ENCODE measurements at regions not wholly inside any gene's neighbourhood (a gene's known extent, or its start where the extent isn't known, plus 50 kb on each side); places are given as distances from the start of the nearest gene placed in this dataset.

DNA sequence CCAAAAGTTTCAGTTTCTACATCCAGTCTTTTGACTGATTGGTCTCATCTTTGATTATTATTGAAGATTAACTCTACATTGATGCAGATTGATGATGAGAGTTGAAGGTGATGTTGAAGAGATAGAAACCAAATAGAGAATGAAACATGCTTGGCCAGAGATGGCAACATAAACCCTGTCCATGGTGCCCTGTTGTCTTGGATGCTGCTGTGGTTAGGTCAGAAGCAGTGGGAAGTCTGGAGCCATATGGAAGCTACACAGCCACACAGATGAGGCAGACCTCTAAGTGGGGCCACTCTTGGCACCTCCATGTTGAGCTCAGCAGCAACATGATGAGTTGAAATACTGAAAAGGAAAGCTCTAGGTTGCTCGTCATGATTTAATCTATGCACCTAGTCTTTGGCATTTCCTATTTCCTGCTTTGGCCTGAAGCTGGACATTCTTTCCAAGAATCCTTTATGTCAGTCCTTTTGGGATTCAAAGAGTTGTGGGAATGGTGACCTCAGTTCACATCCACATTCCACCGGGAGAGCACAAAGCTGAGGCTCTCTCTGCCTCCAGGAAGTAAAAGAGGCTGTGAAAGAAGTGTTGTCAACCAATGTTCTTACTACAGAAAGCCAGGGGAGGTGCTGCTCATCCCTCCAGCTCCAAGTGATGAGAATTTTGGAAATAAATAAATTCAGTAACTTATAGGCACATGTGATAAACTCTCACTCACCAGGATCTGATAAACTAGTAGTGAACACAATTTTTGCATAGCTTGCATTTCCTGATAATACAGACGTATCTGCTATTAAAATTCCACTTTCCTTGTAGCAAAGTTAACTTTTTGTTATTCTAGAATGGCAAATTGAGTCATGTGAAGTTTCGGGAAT lies 127.7 kb upstream of the MAF start:
- Mint-ChIP-seq H3K4me3 (ENCODE audit: unreplicated experiment) (no peak overlapping the region), H3K27me3 (ENCODE audit: insufficient read depth, unreplicated experiment) (no peaks in the 10 kb centered on the region), H3K36me3 (ENCODE audit: insufficient read depth, unreplicated experiment) (no peaks in the 10 kb centered on the region), H3K27ac (ENCODE audit: low read depth, unreplicated experiment) (no peak overlapping the region), H3K9me3 (ENCODE audit: unreplicated experiment) (no peaks in the 10 kb centered on the region), H3K4me1 (ENCODE audit: insufficient read depth, unreplicated experiment) (no peaks in the 10 kb centered on the region)
- no peak for DNase-seq (ENCODE audit: unreplicated experiment)
- ChIA-PET CTCF (no interaction called here), POLR2A (interaction anchor here (1.6 kb wide), 1 partner anchor 10 kb away, joined by 6 read pairs; no protein-coding TSS in a partner anchor)
- intact Hi-C loops (cut with micrococcal nuclease) = no loop called here
- TF ChIP-seq, protein P1, sequence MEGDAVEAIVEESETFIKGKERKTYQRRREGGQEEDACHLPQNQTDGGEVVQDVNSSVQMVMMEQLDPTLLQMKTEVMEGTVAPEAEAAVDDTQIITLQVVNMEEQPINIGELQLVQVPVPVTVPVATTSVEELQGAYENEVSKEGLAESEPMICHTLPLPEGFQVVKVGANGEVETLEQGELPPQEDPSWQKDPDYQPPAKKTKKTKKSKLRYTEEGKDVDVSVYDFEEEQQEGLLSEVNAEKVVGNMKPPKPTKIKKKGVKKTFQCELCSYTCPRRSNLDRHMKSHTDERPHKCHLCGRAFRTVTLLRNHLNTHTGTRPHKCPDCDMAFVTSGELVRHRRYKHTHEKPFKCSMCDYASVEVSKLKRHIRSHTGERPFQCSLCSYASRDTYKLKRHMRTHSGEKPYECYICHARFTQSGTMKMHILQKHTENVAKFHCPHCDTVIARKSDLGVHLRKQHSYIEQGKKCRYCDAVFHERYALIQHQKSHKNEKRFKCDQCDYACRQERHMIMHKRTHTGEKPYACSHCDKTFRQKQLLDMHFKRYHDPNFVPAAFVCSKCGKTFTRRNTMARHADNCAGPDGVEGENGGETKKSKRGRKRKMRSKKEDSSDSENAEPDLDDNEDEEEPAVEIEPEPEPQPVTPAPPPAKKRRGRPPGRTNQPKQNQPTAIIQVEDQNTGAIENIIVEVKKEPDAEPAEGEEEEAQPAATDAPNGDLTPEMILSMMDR (IDR thresholded peaks at IDR 0.05; ENCODE audit: unreplicated experiment) = no peak
- BruUV-seq (replicated peaks) = no TSS peak

DNA sequence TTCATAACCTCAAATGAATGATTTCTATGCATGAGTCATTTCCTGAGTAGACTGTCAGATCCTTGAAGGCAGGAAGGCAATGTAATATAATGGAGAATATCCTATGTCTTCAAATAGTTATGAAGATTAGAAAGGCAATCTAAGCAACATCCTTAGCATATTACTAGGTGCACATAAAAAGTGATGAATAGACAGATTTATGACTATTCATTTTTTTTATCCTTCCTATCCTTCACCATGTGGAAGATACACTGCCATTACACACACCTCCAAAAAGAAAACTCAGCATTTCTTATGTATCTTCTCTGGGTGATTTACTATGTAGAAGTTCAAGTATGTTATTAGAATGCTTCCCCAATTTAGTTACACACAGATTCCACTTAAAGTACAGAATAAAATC lies 126.4 kb upstream of the MAF start:
- intact Hi-C loops (cut with micrococcal nuclease) = no loop called here
- H3K4me1 Mint-ChIP-seq (ENCODE audit: insufficient read depth, unreplicated experiment) = no peaks in the 10 kb centered on the region
- no peaks in the 10 kb centered on the region for H3K9me3 Mint-ChIP-seq (ENCODE audit: unreplicated experiment)
- BruUV-seq (replicated peaks) = no TSS peak
- ChIA-PET POLR2A (no interaction called here), CTCF (interaction anchor here (1.2 kb wide), 1 partner anchor 40 kb away, joined by 3 read pairs; no protein-coding TSS in a partner anchor)
- no peak for DNase-seq (ENCODE audit: unreplicated experiment)
- TF ChIP-seq, protein P1 (IDR thresholded peaks at IDR 0.05; ENCODE audit: unreplicated experiment) = no peak
- H3K36me3 Mint-ChIP-seq (ENCODE audit: insufficient read depth, unreplicated experiment) = no peaks in the 10 kb centered on the region
- H3K4me3 Mint-ChIP-seq (ENCODE audit: unreplicated experiment) = no peak overlapping the region
- no peaks in the 10 kb centered on the region for H3K27me3 Mint-ChIP-seq (ENCODE audit: insufficient read depth, unreplicated experiment)
- no peak overlapping the region for H3K27ac Mint-ChIP-seq (ENCODE audit: low read depth, unreplicated experiment)

DNA sequence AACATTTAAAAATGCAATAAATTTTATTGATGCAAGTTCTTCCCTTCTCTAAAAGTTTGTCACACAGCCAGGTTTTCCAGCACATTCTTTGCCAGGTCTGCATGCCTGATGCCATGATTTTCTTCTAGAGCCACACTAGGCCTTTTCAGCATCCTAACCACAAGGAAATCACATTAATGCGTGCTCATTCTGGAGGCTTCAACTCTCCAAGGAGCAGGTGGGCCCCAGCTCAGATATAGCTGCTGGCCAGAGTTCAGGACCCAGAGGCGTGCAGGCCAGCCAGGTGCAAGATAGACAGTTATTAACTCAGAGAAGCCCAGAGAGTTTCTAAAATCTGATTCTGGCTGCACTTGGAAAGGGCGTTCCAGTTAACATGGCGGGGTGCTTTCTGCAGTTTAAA lies 124.5 kb upstream of the MAF start:
- BruUV-seq (replicated peaks) = no TSS peak
- Mint-ChIP-seq H3K4me1 (ENCODE audit: insufficient read depth, unreplicated experiment) (no peaks in the 10 kb centered on the region), H3K4me3 (ENCODE audit: unreplicated experiment) (no peak overlapping the region), H3K27ac (ENCODE audit: low read depth, unreplicated experiment) (no peak overlapping the region), H3K27me3 (ENCODE audit: insufficient read depth, unreplicated experiment) (no peaks in the 10 kb centered on the region), H3K36me3 (ENCODE audit: insufficient read depth, unreplicated experiment) (no peaks in the 10 kb centered on the region), H3K9me3 (ENCODE audit: unreplicated experiment) (no peaks in the 10 kb centered on the region)
- ChIA-PET POLR2A (no interaction called here), CTCF (no interaction called here)
- no peak for DNase-seq (ENCODE audit: unreplicated experiment)
- TF ChIP-seq, protein P1 (IDR thresholded peaks at IDR 0.05; ENCODE audit: unreplicated experiment) = no peak
- intact Hi-C loops (cut with micrococcal nuclease) = no loop called here

DNA sequence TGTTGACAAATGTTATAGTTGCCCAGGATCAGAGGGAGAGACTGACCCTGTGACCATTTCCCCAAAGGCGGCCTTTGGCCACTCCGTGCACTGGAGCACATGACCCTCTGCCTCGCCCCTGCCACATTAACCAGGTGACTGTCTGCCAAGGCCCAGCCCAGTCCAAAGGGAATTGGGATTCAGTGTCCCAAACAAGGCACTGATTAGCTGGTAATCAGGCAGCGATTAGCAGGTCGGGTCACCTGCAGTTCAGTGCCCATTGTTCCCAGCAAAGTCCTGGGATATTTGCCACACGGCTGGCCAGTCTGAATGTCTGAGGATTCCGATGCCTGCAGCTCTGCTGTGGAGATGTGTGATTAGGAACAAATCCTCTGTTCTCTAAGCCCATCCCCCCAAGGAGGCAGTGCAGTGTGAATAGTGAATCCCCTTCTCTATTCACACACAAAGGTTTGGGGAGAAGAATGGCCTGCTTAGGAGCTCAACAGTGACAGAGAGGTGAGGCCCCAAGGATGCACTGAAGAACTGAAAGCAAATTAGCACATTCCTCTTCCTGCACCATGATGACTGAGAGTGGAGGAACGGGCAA lies 123.1 kb upstream of the MAF start:
- H3K36me3 Mint-ChIP-seq (ENCODE audit: insufficient read depth, unreplicated experiment) = no peaks in the 10 kb centered on the region
- intact Hi-C loops (cut with micrococcal nuclease) = no loop called here
- TF ChIP-seq, protein P1 (IDR thresholded peaks at IDR 0.05; ENCODE audit: unreplicated experiment) = no peak
- no peaks in the 10 kb centered on the region for H3K4me1 Mint-ChIP-seq (ENCODE audit: insufficient read depth, unreplicated experiment)
- ChIA-PET POLR2A (interaction anchor here (0.6 kb wide), 1 partner anchor 72 kb away, joined by 3 read pairs; no protein-coding TSS in a partner anchor), CTCF (interaction anchor here (0.5 to 1.3 kb wide), 3 partner anchors 9 to 1630 kb away, joined by 3 read pairs; no protein-coding TSS in a partner anchor)
- no peak overlapping the region for H3K27ac Mint-ChIP-seq (ENCODE audit: low read depth, unreplicated experiment)
- no peak overlapping the region for H3K4me3 Mint-ChIP-seq (ENCODE audit: unreplicated experiment)
- no peaks in the 10 kb centered on the region for H3K9me3 Mint-ChIP-seq (ENCODE audit: unreplicated experiment)
- no peaks in the 10 kb centered on the region for H3K27me3 Mint-ChIP-seq (ENCODE audit: insufficient read depth, unreplicated experiment)
- DNase-seq (ENCODE audit: unreplicated experiment) = no peak
- no TSS peak for BruUV-seq (replicated peaks)

Measured in MCF 10A (cell line).